ENCODE measurements at regions not wholly inside any gene's neighbourhood (a gene's known extent, or its start where the extent isn't known, plus 50 kb on each side); places are given as distances from the start of the nearest gene placed in this dataset.

DNA sequence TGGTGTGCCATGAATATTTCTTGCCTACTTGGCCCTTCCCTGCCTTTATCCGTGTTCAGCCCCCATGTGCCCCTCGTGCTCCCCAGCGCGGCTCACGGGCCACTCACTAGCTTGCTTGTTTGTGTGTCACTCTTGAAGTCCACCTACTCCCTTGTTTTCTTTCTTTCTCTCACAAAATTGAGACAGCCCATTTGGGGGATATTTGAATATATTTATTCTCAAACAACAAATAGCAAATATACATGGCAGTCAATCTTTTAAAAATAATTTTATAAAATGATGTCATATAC lies 82.2 kb downstream of the PLXNA1 start:
- TF ChIP-seq, protein P1, sequence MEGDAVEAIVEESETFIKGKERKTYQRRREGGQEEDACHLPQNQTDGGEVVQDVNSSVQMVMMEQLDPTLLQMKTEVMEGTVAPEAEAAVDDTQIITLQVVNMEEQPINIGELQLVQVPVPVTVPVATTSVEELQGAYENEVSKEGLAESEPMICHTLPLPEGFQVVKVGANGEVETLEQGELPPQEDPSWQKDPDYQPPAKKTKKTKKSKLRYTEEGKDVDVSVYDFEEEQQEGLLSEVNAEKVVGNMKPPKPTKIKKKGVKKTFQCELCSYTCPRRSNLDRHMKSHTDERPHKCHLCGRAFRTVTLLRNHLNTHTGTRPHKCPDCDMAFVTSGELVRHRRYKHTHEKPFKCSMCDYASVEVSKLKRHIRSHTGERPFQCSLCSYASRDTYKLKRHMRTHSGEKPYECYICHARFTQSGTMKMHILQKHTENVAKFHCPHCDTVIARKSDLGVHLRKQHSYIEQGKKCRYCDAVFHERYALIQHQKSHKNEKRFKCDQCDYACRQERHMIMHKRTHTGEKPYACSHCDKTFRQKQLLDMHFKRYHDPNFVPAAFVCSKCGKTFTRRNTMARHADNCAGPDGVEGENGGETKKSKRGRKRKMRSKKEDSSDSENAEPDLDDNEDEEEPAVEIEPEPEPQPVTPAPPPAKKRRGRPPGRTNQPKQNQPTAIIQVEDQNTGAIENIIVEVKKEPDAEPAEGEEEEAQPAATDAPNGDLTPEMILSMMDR (IDR thresholded peaks at IDR 0.05; ENCODE audit: extremely low read depth in 1 of 2, insufficient read depth in 1 of 2, low read depth in 1 of 2, low read length in 2 of 2) = no peak
- no peak for TF ChIP-seq POLR2A (IDR thresholded peaks at IDR 0.05; ENCODE audit: low read depth, low read length)
- TF ChIP-seq POLR2AphosphoS5 (IDR thresholded peaks at IDR 0.05; ENCODE audit: insufficient read depth, low read depth, low read length) = no peak
- TF ChIP-seq EZH2 (IDR thresholded peaks at IDR 0.05; ENCODE audit: borderline replicate concordance, low read depth, low read length, severe bottlenecking) = no peak
- no peak for TF ChIP-seq GATA2 (IDR thresholded peaks at IDR 0.05; ENCODE audit: insufficient read depth, insufficient read length, low read depth, low read length)
